ENCODE measurements at regions not wholly inside any gene's neighbourhood (a gene's known extent, or its start where the extent isn't known, plus 50 kb on each side); places are given as distances from the start of the nearest gene placed in this dataset.

- Histone ChIP-seq H3K27me3 (no peaks in the 10 kb centered on the region), H3K27ac (no peak overlapping the region), H3K36me3 (no peaks in the 10 kb centered on the region), H3K4me3 (no peak overlapping the region), H3K4me1 (no peaks in the 10 kb centered on the region), H3K9me3 (no peaks in the 10 kb centered on the region)
- TF ChIP-seq CTCF (IDR thresholded peaks at IDR 0.05) (no peak), POLR2A (IDR thresholded peaks at IDR 0.05) (no peak), EP300 (IDR thresholded peaks at IDR 0.05) (no peak), POLR2AphosphoS5 (IDR thresholded peaks at IDR 0.05) (no peak)
- DNase-seq (no peak), ATAC-seq (ENCODE audit: low FRiP score in 2 of 2) (no peak)
- 88 to 100% methylated on average over 2 to 13 of the region's 13 CpGs for WGBS, 2 donors
These were observed 376.8 kb downstream of the IRX2 start for GRCh38 chr5:2374703-2375102.

DNA sequence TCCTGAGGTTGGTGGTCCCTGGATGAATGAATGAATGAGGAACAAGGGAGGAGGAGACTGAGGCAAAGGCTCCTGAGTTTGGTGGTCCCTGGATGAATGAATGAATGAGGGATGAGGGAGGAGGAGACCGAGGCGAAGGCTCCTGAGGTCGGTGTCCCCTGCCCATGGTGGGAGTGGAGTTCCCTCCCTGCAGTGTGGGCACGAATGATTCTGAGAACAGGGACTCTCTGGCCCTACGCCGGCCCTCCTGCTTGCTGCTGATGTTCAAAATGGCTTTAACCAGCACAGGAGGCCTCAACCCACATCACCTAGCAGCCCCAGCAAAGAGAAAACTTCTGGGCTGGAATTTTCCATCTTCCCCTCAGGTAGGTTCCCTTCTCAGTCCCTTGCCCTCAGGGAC is 377.8 kb downstream of the IRX2 start:
- no peaks in the 10 kb centered on the region for H3K36me3 ChIP-seq
- H3K4me1 ChIP-seq, result no peaks in the 10 kb centered on the region
- no peak for DNase-seq
- no peak for ATAC-seq (ENCODE audit: low FRiP score in 2 of 2)
- no peaks in the 10 kb centered on the region for H3K27me3 ChIP-seq
- no peak overlapping the region for H3K4me3 ChIP-seq
- 84 to 94% methylated on average over 3 to 6 of the region's 6 CpGs for WGBS, 2 donors
- no peak overlapping the region for H3K27ac ChIP-seq
- TF ChIP-seq POLR2AphosphoS5 (IDR thresholded peaks at IDR 0.05) (no peak), EP300 (IDR thresholded peaks at IDR 0.05) (no peak), CTCF (IDR thresholded peaks at IDR 0.05) (no peak), POLR2A (IDR thresholded peaks at IDR 0.05) (no peak)
- H3K9me3 ChIP-seq, result no peaks in the 10 kb centered on the region

- no peak for TF ChIP-seq POLR2AphosphoS5 (IDR thresholded peaks at IDR 0.05)
- TF ChIP-seq CTCF (IDR thresholded peaks at IDR 0.05), result no peak
- TF ChIP-seq POLR2A (IDR thresholded peaks at IDR 0.05), result no peak
- TF ChIP-seq EP300 (IDR thresholded peaks at IDR 0.05), result no peak
- H3K36me3 ChIP-seq, result no peaks in the 10 kb centered on the region
- H3K4me1 ChIP-seq, result no peaks in the 10 kb centered on the region
- DNase-seq, result no peak
- no peaks in the 10 kb centered on the region for H3K27me3 ChIP-seq
- no peak overlapping the region for H3K4me3 ChIP-seq
- WGBS, 2 donors, result 88% methylated on average over 13 to 14 of the region's 14 CpGs
- no peak for ATAC-seq (ENCODE audit: low FRiP score in 2 of 2)
- no peak overlapping the region for H3K27ac ChIP-seq
- no peaks in the 10 kb centered on the region for H3K9me3 ChIP-seq
These were observed 380.1 kb downstream of the IRX2 start for GRCh38 chr5:2371419-2371710.

DNA sequence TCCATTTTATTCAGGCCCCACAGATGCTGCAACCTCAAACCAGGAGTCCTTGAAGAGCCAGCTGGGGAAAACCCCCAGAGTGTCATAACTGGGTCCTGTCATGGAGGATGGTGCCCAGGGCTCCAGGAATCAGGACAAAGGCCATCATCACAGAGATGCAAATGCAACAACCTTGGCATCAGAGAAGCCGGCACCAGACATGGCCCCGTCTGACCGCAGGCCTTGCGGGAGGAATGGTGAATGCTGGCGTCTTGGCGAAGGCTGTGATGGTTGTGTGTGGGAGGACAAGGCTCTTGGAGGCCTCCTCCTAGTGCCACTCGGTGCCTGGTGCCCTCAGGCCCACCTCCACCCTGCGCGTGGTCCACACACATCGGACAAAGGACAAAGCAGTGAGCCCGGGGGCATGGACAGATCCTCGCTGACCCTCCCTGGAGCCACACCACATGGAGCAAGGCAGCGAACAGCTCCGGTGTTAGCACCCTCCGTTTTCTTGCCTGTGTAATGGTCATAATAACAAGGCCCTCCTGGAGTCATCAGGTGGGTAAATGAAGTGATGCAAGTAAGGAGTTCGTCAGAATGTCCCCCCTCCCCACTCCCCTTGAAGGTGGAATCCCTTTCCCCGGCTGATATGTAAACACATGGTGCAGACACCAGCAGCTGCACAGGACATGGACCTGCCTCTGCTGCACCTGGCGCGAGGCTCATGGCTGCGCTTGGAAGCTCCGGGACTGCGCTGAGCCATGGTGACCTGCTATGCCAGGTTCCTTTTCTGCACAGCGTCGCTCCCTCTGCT is 380.7 kb downstream of the IRX2 start:
- 87 to 96% methylated on average over 19 to 24 of the region's 24 CpGs for WGBS, 2 donors
- H3K9me3 ChIP-seq, result peaks cover 0 to 2% (median 0%) of the 10 kb centered on the region in 4 donors
- no peak overlapping the region for H3K4me3 ChIP-seq
- peak in 1 of 2 donors; percentile 25 for ATAC-seq (ENCODE audit: low FRiP score in 2 of 2)
- TF ChIP-seq POLR2A (IDR thresholded peaks at IDR 0.05) (no peak), EP300 (IDR thresholded peaks at IDR 0.05) (no peak), CTCF (IDR thresholded peaks at IDR 0.05) (no peak), POLR2AphosphoS5 (IDR thresholded peaks at IDR 0.05) (no peak)
- no peak overlapping the region for H3K27ac ChIP-seq
- H3K4me1 ChIP-seq, result no peaks in the 10 kb centered on the region
- H3K36me3 ChIP-seq, result no peaks in the 10 kb centered on the region
- no peaks in the 10 kb centered on the region for H3K27me3 ChIP-seq
- no peak for DNase-seq

DNA sequence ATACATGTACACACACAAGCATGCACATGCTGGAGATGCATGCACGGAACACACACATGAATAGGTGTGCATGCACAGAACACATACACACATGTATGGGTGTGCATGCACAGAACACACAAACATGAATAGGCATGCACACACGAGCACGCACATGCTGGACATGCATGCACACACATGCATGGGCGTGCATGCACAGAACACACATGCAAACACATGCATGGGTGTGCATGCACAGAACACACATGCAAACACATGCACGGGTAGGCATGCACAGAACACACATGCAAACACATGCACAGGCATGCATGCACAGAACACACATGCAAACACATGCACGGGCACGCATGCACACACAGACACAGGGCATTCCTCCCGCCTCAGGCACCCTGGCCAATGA is 382.3 kb downstream of the IRX2 start:
- WGBS, 2 donors, result 93 to 95% methylated on average over 5 to 8 of the region's 8 CpGs
- Histone ChIP-seq H3K27me3 (no peaks in the 10 kb centered on the region), H3K4me3 (no peak overlapping the region), H3K27ac (no peak overlapping the region), H3K36me3 (no peaks in the 10 kb centered on the region), H3K4me1 (no peaks in the 10 kb centered on the region), H3K9me3 (peaks cover 0 to 10% (median 2%) of the 10 kb centered on the region in 4 donors)
- TF ChIP-seq POLR2A (IDR thresholded peaks at IDR 0.05) (no peak), EP300 (IDR thresholded peaks at IDR 0.05) (no peak), POLR2AphosphoS5 (IDR thresholded peaks at IDR 0.05) (no peak)
- DNase-seq (no peak), ATAC-seq (ENCODE audit: low FRiP score in 2 of 2) (no peak)
